ENCODE measurements at regions not wholly inside any gene's neighbourhood (a gene's known extent, or its start where the extent isn't known, plus 50 kb on each side); places are given as distances from the start of the nearest gene placed in this dataset.
A peak's percentile ranks its signal among the peaks of the same experiment; 100 is the strongest.
"Not testable (repeated sequence)": the region's sequence is repeated elsewhere in the genome, so short reads cannot be mapped to it uniquely, and the experiment has no call there.

- no peak for DNase-seq (ENCODE audit: low read depth)
Observed at GRCh38 chr3:110323349-110323748, 748.3 kb upstream of the NECTIN3 start.

DNA sequence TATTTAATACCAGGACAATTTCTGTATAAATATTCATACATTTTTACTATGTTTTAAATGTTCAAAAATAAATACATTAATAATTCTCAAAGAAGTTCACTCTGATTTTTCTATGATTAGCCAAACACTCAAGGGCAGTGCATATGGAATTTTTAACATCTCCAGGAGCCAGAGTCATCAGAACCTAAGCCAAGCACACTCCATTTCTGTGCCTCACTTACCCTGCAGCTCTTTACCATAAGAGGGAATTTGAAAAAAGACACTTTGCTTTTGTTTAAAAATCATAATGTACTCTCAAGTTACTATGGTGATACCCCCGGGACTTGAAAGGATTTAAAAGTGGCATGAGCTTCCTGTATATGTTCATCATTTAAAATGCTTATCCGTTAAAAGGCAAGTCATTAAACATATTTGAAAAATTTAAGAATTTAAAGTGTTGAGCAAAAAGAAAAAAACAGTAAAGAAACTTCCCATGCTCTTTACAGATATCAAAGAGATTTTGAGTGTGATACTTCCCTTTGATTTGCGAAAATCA is 747.4 kb upstream of the NECTIN3 start:
- DNase-seq (ENCODE audit: low read depth) = no peak

- DNase-seq (ENCODE audit: low read depth) = peak; percentile 10
Observed at GRCh38 chr3:110327870-110328269, 743.7 kb upstream of the NECTIN3 start.

DNA sequence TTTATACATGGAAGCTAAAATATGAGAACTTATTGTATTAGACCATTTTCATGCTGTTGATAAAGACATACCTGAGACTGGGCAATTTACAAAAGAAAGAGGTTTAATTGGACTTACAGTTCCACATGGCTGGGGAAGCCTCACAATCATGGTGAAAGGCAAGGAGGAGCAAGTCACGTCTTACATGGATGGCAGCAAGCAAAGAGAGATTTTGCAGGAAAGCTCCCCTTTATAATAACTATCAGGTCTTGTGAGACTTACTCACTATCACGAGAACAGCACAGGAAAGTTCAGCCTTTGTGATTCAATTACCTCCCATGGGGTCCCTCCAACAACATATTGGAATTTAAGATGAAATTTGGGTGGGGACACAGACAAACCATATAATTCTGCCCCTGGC is 740.1 kb upstream of the NECTIN3 start:
- not testable (repeated sequence) for DNase-seq (ENCODE audit: low read depth)

DNA sequence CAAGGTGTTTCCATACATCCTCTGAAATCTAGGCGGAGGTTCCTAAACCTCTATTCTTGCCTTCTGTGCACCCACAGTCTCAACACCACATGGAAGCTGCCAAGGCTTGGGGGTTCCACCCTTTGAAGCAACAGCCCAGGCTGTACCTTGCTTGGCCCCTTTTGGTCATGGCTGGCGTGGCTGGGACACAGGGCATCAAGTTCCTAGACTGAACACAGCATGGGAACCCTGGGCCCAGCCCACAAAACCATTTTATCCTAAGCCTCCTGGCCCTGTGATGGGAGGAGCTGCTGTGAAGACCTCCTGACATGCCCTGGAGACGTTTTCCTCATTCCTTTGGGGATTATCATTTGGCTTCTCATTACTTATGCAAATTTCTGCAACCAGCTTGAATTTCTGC is 739.0 kb upstream of the NECTIN3 start:
- DNase-seq (ENCODE audit: low read depth) = no peak

- DNase-seq (ENCODE audit: low read depth) = peak; percentile 81
Observed at GRCh38 chr3:110341047-110341446, 730.6 kb upstream of the NECTIN3 start.

GRCh38 chr3:110343376-110343775 is 728.2 kb upstream of the NECTIN3 start:
- peak; percentile 98 for DNase-seq (ENCODE audit: low read depth)

- DNase-seq (ENCODE audit: low read depth) = peak; percentile 86
Observed at GRCh38 chr3:110343945-110344344, 727.7 kb upstream of the NECTIN3 start.

- DNase-seq (ENCODE audit: low read depth) = no peak
Observed at GRCh38 chr3:110344487-110344886, 727.1 kb upstream of the NECTIN3 start.

GRCh38 chr3:110344897-110345767 is 726.5 kb upstream of the NECTIN3 start:
- peak; percentile 99 for DNase-seq (ENCODE audit: low read depth)

DNA sequence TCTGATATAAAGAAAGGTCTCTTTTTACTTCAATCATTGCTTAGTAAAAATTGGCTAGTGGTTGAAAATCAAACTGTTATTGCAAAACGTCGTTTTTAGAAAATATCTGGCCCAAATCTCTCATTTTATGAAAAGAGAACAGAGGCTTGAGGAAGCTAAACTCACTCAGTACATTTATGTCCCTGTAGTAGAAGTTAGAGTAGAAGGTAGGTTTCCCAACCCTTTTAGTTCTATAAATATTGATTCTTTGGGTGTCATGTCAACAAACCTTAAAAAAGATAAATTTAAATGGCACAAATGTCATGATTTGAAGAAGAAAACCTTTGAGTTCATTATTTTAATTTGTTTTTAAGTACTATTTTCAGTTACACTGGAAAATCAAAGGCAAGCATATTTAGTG is 722.3 kb upstream of the NECTIN3 start:
- DNase-seq (ENCODE audit: low read depth) = no peak

DNA sequence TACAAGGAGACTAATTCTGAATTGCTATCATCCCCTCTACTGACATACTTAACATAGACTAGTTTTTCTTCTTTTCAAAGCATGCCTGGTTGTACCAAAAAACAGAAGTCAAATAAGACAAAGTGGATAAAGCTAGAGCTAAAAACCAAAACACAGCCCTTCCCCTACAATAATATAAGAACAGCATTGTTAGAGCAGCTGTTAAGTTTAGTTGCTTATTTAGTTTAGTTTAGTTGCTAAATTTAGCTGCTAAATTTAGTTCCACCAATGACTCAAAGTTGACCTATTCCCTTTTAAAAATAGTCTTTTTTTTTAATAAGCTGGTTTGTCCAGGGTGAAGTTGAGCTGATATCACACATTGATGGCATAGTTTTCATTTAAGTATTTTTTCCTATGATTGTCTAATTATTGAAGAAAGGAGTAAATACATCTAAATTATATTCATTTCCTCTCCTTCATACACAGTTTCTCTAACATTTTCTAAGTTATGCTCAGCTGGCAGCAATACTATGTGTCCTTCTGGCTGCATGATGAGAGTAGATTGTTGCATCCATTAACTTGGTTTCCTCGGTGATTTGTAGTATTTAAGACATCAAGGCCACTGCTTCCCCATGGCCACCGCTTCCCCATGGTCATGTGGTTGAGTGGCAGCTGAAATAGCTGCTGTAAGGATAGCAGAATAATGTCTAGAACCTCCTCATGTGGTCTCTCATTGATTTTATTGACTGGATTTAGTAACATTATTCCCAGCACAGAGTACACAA is 718.6 kb upstream of the NECTIN3 start:
- DNase-seq (ENCODE audit: low read depth) = no peak

DNA sequence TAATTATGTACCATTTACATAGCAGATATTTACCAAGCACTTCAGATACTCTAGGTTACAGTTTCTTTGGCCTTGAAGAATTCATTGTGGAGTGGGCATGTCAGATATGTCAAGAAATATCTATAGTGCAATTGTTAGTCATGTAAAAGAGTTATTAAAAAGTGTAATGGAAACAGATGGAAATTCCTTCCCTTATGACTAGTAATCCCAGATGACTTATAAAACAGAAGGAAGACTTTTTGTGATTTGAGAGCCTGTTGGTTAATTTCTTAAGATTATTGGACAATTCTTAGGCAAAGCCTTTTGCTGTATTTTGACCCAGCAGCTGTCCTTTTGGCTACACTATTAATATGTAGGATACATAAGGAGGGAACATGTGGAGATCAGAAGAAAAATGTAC is 708.9 kb upstream of the NECTIN3 start:
- no peak for DNase-seq (ENCODE audit: low read depth)

GRCh38 chr3:110367289-110367688 is 704.3 kb upstream of the NECTIN3 start:
- not testable (repeated sequence) for DNase-seq (ENCODE audit: low read depth)

DNA sequence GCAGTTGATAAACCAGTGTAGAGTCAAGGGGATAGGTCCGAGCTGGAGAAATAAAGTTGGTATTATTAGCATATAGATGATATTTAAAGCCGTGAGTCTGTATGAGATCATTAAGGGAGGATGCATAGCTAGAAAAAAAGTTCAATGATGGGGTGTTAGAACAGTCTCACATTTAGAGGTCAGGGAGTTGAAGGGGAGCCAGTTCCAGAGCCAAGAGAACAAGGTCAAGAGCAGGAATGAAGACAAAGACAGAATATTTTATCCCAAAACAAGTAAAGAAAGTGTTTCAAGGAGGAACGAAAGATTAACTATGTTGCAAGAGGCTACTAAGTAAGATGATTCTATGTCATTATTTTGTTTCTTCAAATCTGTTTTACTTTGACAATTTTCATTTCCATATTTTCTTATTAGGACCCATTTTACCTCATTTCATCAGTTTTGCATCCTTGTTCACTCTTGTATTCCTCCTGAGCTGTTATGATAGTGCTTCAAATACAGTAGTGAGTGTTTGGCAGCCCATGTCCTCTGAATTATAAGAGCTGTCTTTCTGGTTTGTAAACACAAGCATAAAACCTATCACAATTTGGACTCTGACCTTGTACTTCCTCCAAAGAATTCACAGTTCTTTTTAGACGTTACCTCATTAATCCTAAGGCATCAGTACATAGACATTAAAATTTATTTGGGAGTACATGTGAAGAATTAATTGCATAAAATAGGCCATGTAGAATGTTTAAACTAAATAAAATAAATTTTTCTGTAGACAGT is 695.7 kb upstream of the NECTIN3 start:
- no peak for DNase-seq (ENCODE audit: low read depth)

- DNase-seq (ENCODE audit: low read depth) = no peak
Observed at GRCh38 chr3:110378481-110378880, 693.1 kb upstream of the NECTIN3 start.

GRCh38 chr3:110381992-110382391 is 689.6 kb upstream of the NECTIN3 start:
- peak; percentile 42 for DNase-seq (ENCODE audit: low read depth)

DNA sequence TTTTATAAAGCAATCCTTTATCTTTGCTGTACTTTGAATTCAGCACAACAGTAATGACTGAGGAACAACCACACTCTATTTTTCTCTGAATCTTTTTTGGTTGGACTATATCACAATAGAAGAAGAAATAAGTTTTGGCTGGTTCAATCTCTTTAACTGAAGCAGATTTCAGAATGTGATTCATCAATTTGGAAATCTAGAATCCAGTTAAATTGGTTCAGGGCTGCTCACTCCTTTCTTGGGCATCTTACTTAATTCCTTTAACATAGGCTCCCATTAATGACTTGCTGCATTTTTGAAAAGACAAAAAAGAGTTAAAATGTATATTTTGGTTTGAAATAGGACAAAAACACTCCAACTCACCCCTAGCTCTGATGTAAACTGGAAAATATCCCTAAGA is 688.3 kb upstream of the NECTIN3 start:
- no peak for DNase-seq (ENCODE audit: low read depth)

GRCh38 chr3:110384601-110385000 is 687.0 kb upstream of the NECTIN3 start:
- DNase-seq (ENCODE audit: low read depth) = peak; percentile 58

DNA sequence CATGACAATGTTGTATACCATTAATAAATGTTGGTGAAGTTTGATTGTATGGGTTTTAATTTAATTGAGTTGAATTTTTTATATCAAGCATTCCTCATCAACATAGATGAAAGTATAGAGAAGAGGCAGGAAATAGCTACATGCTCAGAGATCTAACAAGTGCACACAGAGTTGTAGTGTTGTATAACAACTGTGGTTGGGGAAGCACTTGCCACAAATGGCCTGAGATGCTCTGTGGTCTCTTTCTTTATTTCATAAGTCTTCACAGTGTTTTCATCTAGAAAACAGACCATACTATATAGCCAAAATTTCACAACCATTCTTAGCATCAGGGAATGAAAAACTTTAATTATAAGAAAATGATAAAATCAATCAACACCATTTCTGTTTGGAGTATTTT is 682.6 kb upstream of the NECTIN3 start:
- no peak for DNase-seq (ENCODE audit: low read depth)

- DNase-seq (ENCODE audit: low read depth) = no peak
Observed at GRCh38 chr3:110390372-110390771, 681.2 kb upstream of the NECTIN3 start.

DNA sequence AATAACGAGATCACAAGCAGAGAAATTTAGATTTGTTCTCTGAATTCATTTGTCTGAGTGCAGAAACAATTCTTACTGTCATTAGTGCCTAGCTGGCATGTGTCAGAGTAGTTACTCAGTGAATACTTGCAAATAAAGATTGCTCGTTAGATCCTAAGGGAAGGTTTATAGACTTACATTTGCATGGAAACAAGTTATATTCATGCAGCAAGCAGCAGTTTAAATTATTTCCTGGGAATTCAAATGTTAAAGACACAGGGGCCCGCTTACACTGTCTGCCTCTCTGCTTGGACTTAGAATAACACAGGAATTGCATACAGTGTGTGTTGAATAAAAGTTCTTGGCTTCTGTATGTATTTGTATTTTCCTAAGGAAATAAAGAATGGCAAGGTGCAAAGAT is 680.6 kb upstream of the NECTIN3 start:
- no peak for DNase-seq (ENCODE audit: low read depth)
